ENCODE measurements at regions not wholly inside any gene's neighbourhood (a gene's known extent, or its start where the extent isn't known, plus 50 kb on each side); places are given as distances from the start of the nearest gene placed in this dataset.
"Not testable (repeated sequence)": the region's sequence is repeated elsewhere in the genome, so short reads cannot be mapped to it uniquely, and the experiment has no call there.

DNA sequence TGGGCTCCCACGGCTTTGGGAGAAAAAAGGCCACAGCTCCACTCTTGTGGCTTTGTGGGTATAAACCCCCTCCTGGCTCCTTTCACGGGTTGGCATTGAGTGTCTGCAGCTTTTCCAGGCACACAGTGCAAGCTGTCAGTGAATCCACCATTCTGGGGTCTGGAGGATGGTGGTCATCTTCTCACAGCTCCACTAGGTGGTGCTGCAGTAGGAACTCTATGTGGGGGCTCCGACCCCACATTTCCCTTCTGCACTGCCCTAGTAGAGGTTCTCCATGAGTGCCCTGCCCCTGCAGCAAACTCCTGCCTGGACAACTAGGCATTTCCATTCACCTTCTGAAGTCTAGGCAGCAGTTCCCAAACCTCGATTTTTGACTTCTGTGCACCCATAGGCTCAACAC lies 104.5 kb downstream of the ART5 start:
- H3K4me1 ChIP-seq (ENCODE audit: control insufficient read depth, insufficient read depth, low read length); H3K4me3 ChIP-seq (ENCODE audit: low read length); H3K27me3 ChIP-seq (ENCODE audit: control insufficient read depth, insufficient read depth, low read length); H3K9ac ChIP-seq (ENCODE audit: low read length); H3K27ac ChIP-seq (ENCODE audit: low read depth, low read length); H3K36me3 ChIP-seq (ENCODE audit: control insufficient read depth, insufficient read depth, low read length): not testable (repeated sequence)

- H3K4me1 ChIP-seq (ENCODE audit: control insufficient read depth, insufficient read depth, low read length); H3K27me3 ChIP-seq (ENCODE audit: control insufficient read depth, insufficient read depth, low read length); H3K9ac ChIP-seq (ENCODE audit: low read length); H3K4me3 ChIP-seq (ENCODE audit: low read length); H3K27ac ChIP-seq (ENCODE audit: low read depth, low read length); H3K36me3 ChIP-seq (ENCODE audit: control insufficient read depth, insufficient read depth, low read length): not testable (repeated sequence)
Observed at GRCh38 chr11:3532958-3533357, 108.8 kb downstream of the ART5 start.

GRCh38 chr11:3531280-3531679 lies 110.5 kb downstream of the ART5 start:
- H3K36me3 ChIP-seq (ENCODE audit: control insufficient read depth, insufficient read depth, low read length); H3K27me3 ChIP-seq (ENCODE audit: control insufficient read depth, insufficient read depth, low read length); H3K4me3 ChIP-seq (ENCODE audit: low read length); H3K9ac ChIP-seq (ENCODE audit: low read length); H3K27ac ChIP-seq (ENCODE audit: low read depth, low read length); H3K4me1 ChIP-seq (ENCODE audit: control insufficient read depth, insufficient read depth, low read length): not testable (repeated sequence)

- not testable (repeated sequence) for H3K36me3 ChIP-seq (ENCODE audit: control insufficient read depth, insufficient read depth, low read length); H3K27ac ChIP-seq (ENCODE audit: low read depth, low read length); H3K27me3 ChIP-seq (ENCODE audit: control insufficient read depth, insufficient read depth, low read length); H3K9ac ChIP-seq (ENCODE audit: low read length); H3K4me3 ChIP-seq (ENCODE audit: low read length); H3K4me1 ChIP-seq (ENCODE audit: control insufficient read depth, insufficient read depth, low read length)
Observed at GRCh38 chr11:3523567-3523966, 118.2 kb downstream of the ART5 start.

GRCh38 chr11:3520905-3521304 lies 120.9 kb downstream of the ART5 start:
- H3K27me3 ChIP-seq (ENCODE audit: control insufficient read depth, insufficient read depth, low read length); H3K27ac ChIP-seq (ENCODE audit: low read depth, low read length): not testable (repeated sequence)

DNA sequence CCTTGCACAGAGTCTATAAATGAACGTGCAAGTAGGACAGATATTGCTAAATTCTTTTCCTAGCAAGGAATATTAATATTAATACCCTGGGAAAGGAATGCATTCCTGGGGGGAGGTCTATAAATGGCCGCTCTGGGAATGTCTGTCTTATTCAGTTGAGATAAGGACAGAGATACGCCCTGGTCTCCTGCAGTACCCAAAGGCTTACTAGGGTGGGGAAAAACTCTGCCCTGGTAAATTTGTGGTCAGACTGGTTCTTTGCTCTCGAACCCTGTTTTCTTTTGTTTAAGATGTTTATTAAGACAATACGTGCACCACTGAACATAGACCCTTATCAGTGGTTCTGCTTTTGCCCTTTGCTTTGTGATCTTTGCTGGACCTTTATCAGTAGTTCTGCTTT lies 122.0 kb downstream of the ART5 start:
- H3K4me3 ChIP-seq (ENCODE audit: low read length); H3K36me3 ChIP-seq (ENCODE audit: control insufficient read depth, insufficient read depth, low read length); H3K27me3 ChIP-seq (ENCODE audit: control insufficient read depth, insufficient read depth, low read length); H3K4me1 ChIP-seq (ENCODE audit: control insufficient read depth, insufficient read depth, low read length); H3K27ac ChIP-seq (ENCODE audit: low read depth, low read length); H3K9ac ChIP-seq (ENCODE audit: low read length): not testable (repeated sequence)

More at GRCh38 chr11:3520905-3521304, 120.9 kb downstream of the ART5 start:
- H3K9ac ChIP-seq (ENCODE audit: low read length); H3K4me3 ChIP-seq (ENCODE audit: low read length); H3K36me3 ChIP-seq (ENCODE audit: control insufficient read depth, insufficient read depth, low read length); H3K4me1 ChIP-seq (ENCODE audit: control insufficient read depth, insufficient read depth, low read length): not testable (repeated sequence)

GRCh38 chr11:3516934-3517567 lies 124.7 kb downstream of the ART5 start:
- H3K27me3 ChIP-seq (ENCODE audit: control insufficient read depth, insufficient read depth, low read length); H3K36me3 ChIP-seq (ENCODE audit: control insufficient read depth, insufficient read depth, low read length); H3K4me3 ChIP-seq (ENCODE audit: low read length); H3K4me1 ChIP-seq (ENCODE audit: control insufficient read depth, insufficient read depth, low read length); H3K27ac ChIP-seq (ENCODE audit: low read depth, low read length); H3K9ac ChIP-seq (ENCODE audit: low read length): not testable (repeated sequence)

GRCh38 chr11:3516345-3516933 lies 125.4 kb downstream of the ART5 start:
- H3K36me3 ChIP-seq (ENCODE audit: control insufficient read depth, insufficient read depth, low read length); H3K27ac ChIP-seq (ENCODE audit: low read depth, low read length); H3K27me3 ChIP-seq (ENCODE audit: control insufficient read depth, insufficient read depth, low read length); H3K9ac ChIP-seq (ENCODE audit: low read length); H3K4me3 ChIP-seq (ENCODE audit: low read length); H3K4me1 ChIP-seq (ENCODE audit: control insufficient read depth, insufficient read depth, low read length): not testable (repeated sequence)

- not testable (repeated sequence) for H3K27ac ChIP-seq (ENCODE audit: low read depth, low read length); H3K36me3 ChIP-seq (ENCODE audit: control insufficient read depth, insufficient read depth, low read length); H3K4me3 ChIP-seq (ENCODE audit: low read length); H3K9ac ChIP-seq (ENCODE audit: low read length); H3K27me3 ChIP-seq (ENCODE audit: control insufficient read depth, insufficient read depth, low read length); H3K4me1 ChIP-seq (ENCODE audit: control insufficient read depth, insufficient read depth, low read length)
Observed at GRCh38 chr11:3514635-3515424, 127.0 kb downstream of the ART5 start.

GRCh38 chr11:3513311-3513710 lies 128.5 kb downstream of the ART5 start:
- not testable (repeated sequence) for H3K9ac ChIP-seq (ENCODE audit: low read length); H3K27ac ChIP-seq (ENCODE audit: low read depth, low read length); H3K27me3 ChIP-seq (ENCODE audit: control insufficient read depth, insufficient read depth, low read length); H3K4me1 ChIP-seq (ENCODE audit: control insufficient read depth, insufficient read depth, low read length); H3K4me3 ChIP-seq (ENCODE audit: low read length); H3K36me3 ChIP-seq (ENCODE audit: control insufficient read depth, insufficient read depth, low read length)

- not testable (repeated sequence) for H3K27me3 ChIP-seq (ENCODE audit: control insufficient read depth, insufficient read depth, low read length); H3K27ac ChIP-seq (ENCODE audit: low read depth, low read length); H3K4me1 ChIP-seq (ENCODE audit: control insufficient read depth, insufficient read depth, low read length); H3K9ac ChIP-seq (ENCODE audit: low read length); H3K4me3 ChIP-seq (ENCODE audit: low read length); H3K36me3 ChIP-seq (ENCODE audit: control insufficient read depth, insufficient read depth, low read length)
Observed at GRCh38 chr11:3512751-3513150, 129.0 kb downstream of the ART5 start.

GRCh38 chr11:3512133-3512703 lies 129.6 kb downstream of the ART5 start:
- H3K4me1 ChIP-seq (ENCODE audit: control insufficient read depth, insufficient read depth, low read length); H3K36me3 ChIP-seq (ENCODE audit: control insufficient read depth, insufficient read depth, low read length); H3K27me3 ChIP-seq (ENCODE audit: control insufficient read depth, insufficient read depth, low read length); H3K9ac ChIP-seq (ENCODE audit: low read length); H3K27ac ChIP-seq (ENCODE audit: low read depth, low read length): not testable (repeated sequence)
- peak overlapping the region; percentile 27 for H3K4me3 ChIP-seq (ENCODE audit: low read length)
